Effector memory CD4-positive, alpha-beta T cell (primary cell): ENCODE measurements at regions not wholly inside any gene's neighbourhood (a gene's known extent, or its start where the extent isn't known, plus 50 kb on each side); places are given as distances from the start of the nearest gene placed in this dataset.

ENCODE experiments used
- DNase-seq, 3 donors: peaks; one replicate each; pipeline ENCODE4 v3.0.0-alpha.2; 2020
- H3K27ac ChIP-seq: 2 replicates; pipeline ENCODE4 v1.7.0; 2013; ENCODE audit warnings: mild to moderate bottlenecking, low read length, moderate library complexity; ENCODE audit not compliant: insufficient read depth, poor library complexity, severe bottlenecking
- H3K27me3 ChIP-seq: replicated peaks from 2 replicates; pipeline ENCODE4 v1.7.0; 2013; ENCODE audit warnings: mild to moderate bottlenecking, low read length; ENCODE audit not compliant: insufficient read depth, control insufficient read depth, poor library complexity, severe bottlenecking
- H3K36me3 ChIP-seq: 2 replicates; pipeline ENCODE4 v1.7.0; 2013; ENCODE audit warnings: mild to moderate bottlenecking, low read length, moderate library complexity; ENCODE audit not compliant: control insufficient read depth, insufficient read depth
- H3K4me1 ChIP-seq: 2 replicates; pipeline ENCODE4 v1.7.0; 2013; ENCODE audit warnings: low read length, mild to moderate bottlenecking; ENCODE audit not compliant: control insufficient read depth, insufficient read depth, poor library complexity, severe bottlenecking
- H3K4me3 ChIP-seq: 2 replicates; pipeline ENCODE4 v1.7.0; 2013; ENCODE audit warnings: low read length, low read depth, mild to moderate bottlenecking; ENCODE audit not compliant: insufficient read depth, poor library complexity, severe bottlenecking
- H3K9me3 ChIP-seq: 2 replicates; pipeline ENCODE4 v1.7.0; 2013; ENCODE audit warnings: mild to moderate bottlenecking, low read length, moderate library complexity; ENCODE audit not compliant: control insufficient read depth

DNA sequence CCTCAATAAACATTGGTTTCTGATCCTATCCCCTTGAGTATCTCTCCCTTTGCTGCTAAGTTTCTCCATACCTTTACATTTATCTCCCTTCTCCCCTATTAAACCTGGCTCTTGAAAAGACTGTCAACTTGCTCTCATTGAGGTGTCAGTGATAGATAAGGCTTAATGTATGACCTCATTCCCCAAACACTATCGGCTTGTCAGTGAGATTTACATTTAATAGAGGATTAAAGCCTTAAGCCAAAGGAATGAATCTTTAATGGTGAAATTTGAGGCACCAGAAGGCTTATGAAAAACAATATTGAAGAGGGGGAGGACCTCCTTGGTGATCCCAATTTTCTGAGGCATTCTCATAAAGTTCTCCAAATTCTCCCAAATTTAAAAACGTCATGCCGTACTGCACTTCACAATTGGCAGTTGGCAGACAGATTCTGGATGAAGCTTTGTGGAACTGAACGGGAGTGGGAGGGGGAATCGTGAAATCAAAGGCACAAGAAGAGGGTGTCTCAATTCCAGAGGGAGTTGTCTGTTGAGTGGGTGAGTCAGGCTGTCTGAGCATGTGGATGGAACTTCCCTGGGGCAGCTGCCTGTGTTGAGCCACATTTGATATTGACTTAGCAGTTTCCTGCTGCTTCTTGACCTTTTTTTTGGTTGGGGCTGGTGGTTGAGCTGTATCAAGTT lies 478.8 kb downstream of the NPIPA7 start:
- no peaks in the 10 kb centered on the region for H3K36me3 ChIP-seq
- H3K9me3 ChIP-seq = no peaks in the 10 kb centered on the region
- H3K4me3 ChIP-seq = no peak overlapping the region
- H3K27ac ChIP-seq = no peak overlapping the region
- H3K27me3 ChIP-seq = no peaks in the 10 kb centered on the region
- DNase-seq = no peak
- H3K4me1 ChIP-seq = no peaks in the 10 kb centered on the region

DNA sequence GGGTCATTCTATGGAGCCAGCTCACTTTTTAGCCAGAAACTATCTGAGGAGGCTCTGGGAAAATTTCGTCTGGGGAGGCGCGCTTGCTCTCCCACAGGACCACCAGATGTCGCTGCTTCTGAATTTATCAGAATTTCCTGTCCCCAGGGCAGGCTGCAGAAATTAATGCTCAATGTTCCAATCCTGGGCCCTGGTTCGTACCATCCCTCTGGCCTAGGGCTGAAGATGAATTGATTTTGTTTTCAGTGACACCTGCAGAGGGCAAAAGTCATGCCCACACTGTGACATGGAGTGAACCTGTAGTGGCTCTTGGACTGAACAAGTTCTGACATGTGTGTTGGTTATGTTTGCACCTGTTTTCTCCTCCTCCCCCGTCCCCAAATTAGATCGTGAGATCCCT lies 482.6 kb downstream of the NPIPA7 start:
- peak in 2 of 3 donors; percentile 3 to 33 for DNase-seq
- H3K27me3 ChIP-seq = no peaks in the 10 kb centered on the region
- no peaks in the 10 kb centered on the region for H3K9me3 ChIP-seq
- H3K4me3 ChIP-seq = no peak overlapping the region
- no peaks in the 10 kb centered on the region for H3K36me3 ChIP-seq
- no peaks in the 10 kb centered on the region for H3K4me1 ChIP-seq
- no peak overlapping the region for H3K27ac ChIP-seq

DNA sequence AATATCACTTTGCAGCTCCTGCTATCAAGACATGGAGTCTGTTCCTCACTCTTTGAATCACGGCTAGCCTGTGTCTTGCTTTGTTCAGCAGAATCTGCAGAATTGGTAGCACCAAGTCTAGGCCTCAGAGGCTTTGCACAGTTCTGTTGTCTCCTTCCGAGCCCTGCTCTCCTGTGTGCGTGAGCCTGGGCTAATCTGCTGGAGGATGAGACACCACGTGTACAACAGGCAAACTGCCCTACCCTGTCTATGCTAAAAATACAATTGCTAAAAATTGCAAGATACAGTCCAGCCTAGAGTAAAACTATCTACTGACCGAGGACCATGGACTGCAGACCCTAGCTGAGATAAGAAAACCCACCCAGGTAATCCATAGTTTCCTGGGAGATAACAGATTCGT lies 484.7 kb downstream of the NPIPA7 start:
- Histone ChIP-seq H3K36me3 (no peaks in the 10 kb centered on the region), H3K27me3 (no peaks in the 10 kb centered on the region), H3K4me3 (no peak overlapping the region), H3K27ac (no peak overlapping the region), H3K4me1 (no peaks in the 10 kb centered on the region), H3K9me3 (no peaks in the 10 kb centered on the region)
- DNase-seq = no peak

DNA sequence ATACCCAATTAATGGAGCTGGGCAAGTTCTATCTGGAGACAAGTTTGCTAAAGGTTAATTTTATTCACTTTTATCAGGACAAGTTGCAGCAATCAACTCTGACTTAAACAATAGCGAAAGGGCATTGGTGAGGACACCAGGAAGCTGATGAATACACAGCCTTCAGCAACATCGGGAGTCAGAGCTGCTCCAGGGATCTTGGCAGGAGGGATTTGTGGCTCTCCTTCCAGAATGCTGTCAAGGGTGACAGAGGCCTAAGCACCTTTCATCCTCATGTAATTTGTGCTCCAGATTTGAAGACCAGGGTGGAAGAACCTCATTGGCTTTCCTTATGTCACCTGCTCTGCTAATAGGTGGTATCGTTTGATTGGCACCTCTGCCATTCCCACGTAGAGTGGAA lies 485.6 kb downstream of the NPIPA7 start:
- H3K36me3 ChIP-seq = no peaks in the 10 kb centered on the region
- H3K27ac ChIP-seq = no peak overlapping the region
- no peaks in the 10 kb centered on the region for H3K4me1 ChIP-seq
- H3K27me3 ChIP-seq = no peaks in the 10 kb centered on the region
- DNase-seq = no peak
- no peak overlapping the region for H3K4me3 ChIP-seq
- H3K9me3 ChIP-seq = no peaks in the 10 kb centered on the region

DNA sequence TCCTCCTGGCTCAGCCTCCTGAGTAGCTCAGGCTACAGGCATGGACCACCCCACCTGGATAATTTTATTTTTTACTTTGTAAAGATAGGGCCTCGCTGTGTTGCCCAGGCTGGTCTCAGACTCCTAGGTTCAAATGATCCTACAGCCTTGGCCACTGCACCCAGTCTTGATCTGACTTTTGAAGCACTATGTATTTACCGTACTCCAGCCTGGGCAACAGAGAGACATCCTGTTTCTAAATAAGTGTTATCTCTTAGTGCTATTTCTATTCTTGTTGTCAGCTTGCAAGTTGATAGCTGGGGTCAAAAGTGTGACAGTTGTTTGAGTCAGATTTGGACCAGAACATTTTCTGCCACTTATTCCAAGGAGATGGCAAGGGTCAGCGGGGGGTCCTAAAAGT lies 486.4 kb downstream of the NPIPA7 start:
- Histone ChIP-seq H3K9me3 (no peaks in the 10 kb centered on the region), H3K4me1 (no peaks in the 10 kb centered on the region), H3K4me3 (no peak overlapping the region), H3K27ac (no peak overlapping the region), H3K27me3 (no peaks in the 10 kb centered on the region), H3K36me3 (no peaks in the 10 kb centered on the region)
- DNase-seq = no peak

DNA sequence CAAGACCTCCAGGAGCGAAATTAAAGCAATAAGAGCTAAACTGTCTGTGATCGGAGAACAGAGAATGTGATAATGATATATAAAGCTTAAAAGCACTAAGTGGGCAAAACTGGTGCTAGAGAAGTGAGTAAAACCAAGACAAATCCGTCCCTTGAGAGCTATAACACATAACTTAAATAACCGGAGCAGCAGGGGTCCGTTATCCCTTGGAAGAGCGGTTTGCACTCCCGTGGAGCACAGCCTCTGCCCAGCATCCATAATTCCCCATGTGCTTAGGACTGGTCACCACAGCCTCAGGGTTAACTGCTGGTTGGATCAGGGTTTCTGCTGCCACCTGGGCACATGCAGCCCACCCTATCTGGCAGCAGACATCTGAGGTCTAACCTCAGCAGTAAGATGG lies 489.0 kb downstream of the NPIPA7 start:
- Histone ChIP-seq H3K4me1 (no peaks in the 10 kb centered on the region), H3K9me3 (no peaks in the 10 kb centered on the region), H3K27me3 (no peaks in the 10 kb centered on the region), H3K36me3 (no peaks in the 10 kb centered on the region), H3K27ac (no peak overlapping the region), H3K4me3 (no peak overlapping the region)
- no peak for DNase-seq

DNA sequence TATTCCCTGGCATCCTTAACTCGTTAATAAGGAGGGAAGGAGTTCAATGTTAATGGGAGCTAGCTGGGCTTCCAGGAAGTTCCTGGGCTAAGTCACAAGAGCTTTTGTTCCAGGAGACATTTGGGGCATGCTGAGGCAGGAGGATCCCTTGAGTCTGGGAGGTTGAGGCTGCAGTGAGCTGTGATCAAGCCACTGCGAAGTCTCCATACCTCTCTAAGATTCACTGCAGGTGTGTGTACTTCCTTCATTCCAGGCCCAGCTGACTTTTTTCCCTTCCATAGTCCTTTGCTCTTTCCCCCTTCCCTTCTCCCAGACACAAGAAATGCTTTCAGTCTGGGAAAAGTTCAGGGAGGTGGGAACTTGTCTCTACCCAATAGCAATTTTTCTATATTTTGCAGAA lies 489.8 kb downstream of the NPIPA7 start:
- no peak overlapping the region for H3K4me3 ChIP-seq
- H3K27ac ChIP-seq = no peak overlapping the region
- H3K27me3 ChIP-seq = no peaks in the 10 kb centered on the region
- H3K36me3 ChIP-seq = no peaks in the 10 kb centered on the region
- H3K4me1 ChIP-seq = no peaks in the 10 kb centered on the region
- DNase-seq = no peak
- no peaks in the 10 kb centered on the region for H3K9me3 ChIP-seq

DNA sequence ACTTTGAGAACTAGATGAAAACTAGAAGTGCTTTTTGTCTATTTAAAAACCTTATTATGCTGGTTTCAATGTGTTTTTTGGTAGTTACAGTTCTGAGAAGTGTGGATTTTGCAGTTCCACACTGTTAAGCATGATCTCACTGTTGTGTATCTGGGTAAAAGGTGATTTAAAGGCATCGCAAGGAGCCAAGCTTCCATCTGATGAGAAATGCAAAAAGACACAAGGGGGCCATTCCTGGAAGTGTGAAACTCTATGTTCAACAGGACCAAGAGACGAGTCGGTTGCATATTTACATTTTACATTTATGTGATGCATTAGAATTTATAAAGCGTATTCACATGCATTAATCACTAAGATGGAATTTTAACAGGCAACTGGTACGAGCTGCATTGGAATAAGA lies 490.8 kb downstream of the NPIPA7 start:
- no peaks in the 10 kb centered on the region for H3K27me3 ChIP-seq
- no peaks in the 10 kb centered on the region for H3K9me3 ChIP-seq

DNA sequence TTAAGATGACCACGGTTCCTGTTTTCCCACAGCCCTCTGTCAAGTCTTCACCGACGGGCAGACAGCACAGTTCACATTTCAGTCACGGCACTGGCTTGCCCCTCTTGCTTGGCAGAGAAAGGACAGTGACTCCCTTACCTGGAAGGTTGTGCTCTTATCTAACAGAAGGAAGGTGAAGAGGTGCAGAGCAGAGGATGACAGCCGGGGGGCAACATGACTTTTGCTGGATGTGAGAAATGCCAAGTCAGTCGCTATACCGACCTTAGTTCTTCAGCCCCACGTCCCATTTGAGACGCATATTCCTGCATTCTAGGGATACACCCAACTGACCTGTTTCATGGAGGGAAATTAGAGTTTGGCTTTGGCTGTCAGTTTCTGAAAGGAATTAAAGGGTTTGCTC lies 492.3 kb downstream of the NPIPA7 start:
- Histone ChIP-seq H3K4me1 (no peaks in the 10 kb centered on the region), H3K27ac (no peak overlapping the region)
- DNase-seq = no peak

More for the DNA sequence above, 490.8 kb downstream of the NPIPA7 start:
- Histone ChIP-seq H3K4me3 (no peak overlapping the region), H3K27ac (no peak overlapping the region), H3K4me1 (no peaks in the 10 kb centered on the region), H3K36me3 (no peaks in the 10 kb centered on the region)
- no peak for DNase-seq

DNA sequence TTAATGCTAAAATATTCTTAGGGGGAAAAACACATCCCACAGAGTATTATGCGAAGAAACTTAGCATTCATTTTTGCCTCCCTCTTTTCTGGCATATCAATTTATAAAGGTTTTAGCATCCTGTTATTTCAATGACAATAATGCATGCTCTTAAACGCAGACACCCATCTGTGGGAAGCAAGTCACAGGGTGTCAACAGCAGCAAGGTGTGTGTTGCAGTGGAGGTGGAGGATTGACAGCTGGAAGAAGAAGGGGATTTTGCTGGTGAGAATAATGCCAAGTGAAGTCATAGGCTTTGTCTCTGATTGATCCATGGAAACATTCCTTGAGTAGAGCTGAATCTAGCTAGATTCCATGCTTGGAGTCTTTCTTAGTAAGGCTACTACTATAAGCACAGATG lies 498.1 kb downstream of the NPIPA7 start:
- DNase-seq = no peak
- no peak overlapping the region for H3K27ac ChIP-seq
- no peaks in the 10 kb centered on the region for H3K9me3 ChIP-seq
- H3K36me3 ChIP-seq = no peaks in the 10 kb centered on the region
- H3K27me3 ChIP-seq = no peaks in the 10 kb centered on the region
- no peaks in the 10 kb centered on the region for H3K4me1 ChIP-seq
- H3K4me3 ChIP-seq = no peak overlapping the region

More for the DNA sequence above, 492.3 kb downstream of the NPIPA7 start:
- no peak overlapping the region for H3K4me3 ChIP-seq
- H3K9me3 ChIP-seq = no peaks in the 10 kb centered on the region
- no peaks in the 10 kb centered on the region for H3K36me3 ChIP-seq
- no peaks in the 10 kb centered on the region for H3K27me3 ChIP-seq
